Lung (tissue), 11 donors: ENCODE measurements at regions not wholly inside any gene's neighbourhood (a gene's known extent, or its start where the extent isn't known, plus 50 kb on each side); places are given as distances from the start of the nearest gene placed in this dataset.

Source experiments
- ATAC-seq: fragments of 200-7000 bp; cut with Tn5 transposase; one replicate; pipeline ENCODE4 v1.9.1; 2020; ENCODE audit warnings: moderate number of reproducible peaks; ENCODE audit not compliant: insufficient read depth, low FRiP score
- DNase-seq, 3 donors: peaks; one replicate each; pipeline ENCODE4 v3.0.0-alpha.2; 2013 to 2017
- H3K27ac ChIP-seq, 2 donors: one replicate each; pipeline ENCODE4 v1.5.1; 2013; ENCODE audit warnings: mild to moderate bottlenecking in 2 of 2, moderate library complexity in 2 of 2, control low read depth in 1 of 2, inconsistent platforms in 1 of 2, low read depth in 1 of 2, low read length in 1 of 2
- H3K27me3 ChIP-seq, 3 donors: one replicate each; pipeline ENCODE4 v1.5.1; 2013; ENCODE audit warnings: low read length in 2 of 3; ENCODE audit not compliant: control insufficient read depth in 3 of 3, insufficient read depth in 3 of 3
- H3K36me3 ChIP-seq, 4 donors: one replicate each; pipeline ENCODE4 v1.5.1; 2013; ENCODE audit warnings: low read length in 4 of 4, mild to moderate bottlenecking in 1 of 4, moderate library complexity in 1 of 4; ENCODE audit not compliant: control insufficient read depth in 4 of 4, insufficient read depth in 4 of 4
- H3K4me1 ChIP-seq, 5 donors: one replicate each; pipeline ENCODE4 v1.5.1; 2013; ENCODE audit warnings: low read length in 5 of 5, mild to moderate bottlenecking in 2 of 5, moderate library complexity in 1 of 5; ENCODE audit not compliant: control insufficient read depth in 5 of 5, insufficient read depth in 5 of 5
- H3K4me3 ChIP-seq: one replicate; pipeline ENCODE4 v1.5.1; 2013; ENCODE audit warnings: mild to moderate bottlenecking, control low read depth, moderate library complexity
- H3K9ac ChIP-seq, 2 donors: one replicate each; pipeline ENCODE4 v1.5.1; 2013; ENCODE audit warnings: low read length in 2 of 2, control low read depth in 1 of 2; ENCODE audit not compliant: insufficient read depth in 1 of 2
- H3K9me3 ChIP-seq, 4 donors: one replicate each; pipeline ENCODE4 v1.5.1; 2013; ENCODE audit warnings: low read length in 3 of 4, mild to moderate bottlenecking in 1 of 4, moderate library complexity in 1 of 4; ENCODE audit not compliant: control insufficient read depth in 4 of 4, insufficient read depth in 3 of 4
- WGBS, 2 donors: extraction: QIAGEN DNeasy Blood & Tissue Kit; methylation state at CpG; one replicate each; pipeline ENCODE4 v1.1.7; 2013; 5-methylcytosine and 5-hydroxymethylcytosine counted together
- TF ChIP-seq, protein P1 (sequence below): IDR thresholded peaks from 2 replicates; pipeline ENCODE4 v1.5.1; 2012; ENCODE audit warnings: mild to moderate bottlenecking; ENCODE audit errors: control extremely low read depth, extremely low read depth
- donor health status: control.
- donor health status: control.
- donor health status: Bipolar disorder and iron deficiency.
- donor health status: healthy.
- donor health status: DM: yes; HTN: yes; CAD: no.

DNA sequence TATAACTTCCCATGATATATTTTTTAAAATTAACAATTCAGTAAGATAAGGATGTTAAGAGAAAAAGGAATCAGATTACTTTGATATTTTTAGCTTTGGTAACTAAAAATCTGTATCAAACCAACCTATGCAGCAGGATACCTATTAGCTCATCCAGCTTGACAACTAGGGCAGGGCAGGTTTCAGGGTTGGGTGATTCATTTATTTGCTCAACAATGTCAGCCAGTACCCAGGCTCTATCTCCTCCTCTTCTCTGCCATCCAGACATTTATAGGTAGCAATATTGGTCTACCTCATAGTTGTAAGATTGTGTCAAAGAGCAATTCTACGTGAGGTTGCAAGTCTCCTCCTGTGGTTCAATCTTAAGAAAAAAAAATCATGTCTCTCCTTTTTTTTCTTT lies 421.9 kb downstream of the ANKRD50 start:
- ATAC-seq (no peak), DNase-seq (no peak)
- no peaks in the 10 kb centered on the region for H3K36me3 ChIP-seq
- no peaks in the 10 kb centered on the region for H3K27me3 ChIP-seq
- no peak overlapping the region for H3K4me3 ChIP-seq
- H3K9me3 ChIP-seq, result no peaks in the 10 kb centered on the region
- WGBS, 2 donors, result 93 to 96% methylated on average over 1 of the region's 1 CpG
- H3K9ac ChIP-seq, result no peak overlapping the region
- H3K4me1 ChIP-seq, result no peaks in the 10 kb centered on the region
- H3K27ac ChIP-seq, result no peak overlapping the region
- TF ChIP-seq, protein P1, sequence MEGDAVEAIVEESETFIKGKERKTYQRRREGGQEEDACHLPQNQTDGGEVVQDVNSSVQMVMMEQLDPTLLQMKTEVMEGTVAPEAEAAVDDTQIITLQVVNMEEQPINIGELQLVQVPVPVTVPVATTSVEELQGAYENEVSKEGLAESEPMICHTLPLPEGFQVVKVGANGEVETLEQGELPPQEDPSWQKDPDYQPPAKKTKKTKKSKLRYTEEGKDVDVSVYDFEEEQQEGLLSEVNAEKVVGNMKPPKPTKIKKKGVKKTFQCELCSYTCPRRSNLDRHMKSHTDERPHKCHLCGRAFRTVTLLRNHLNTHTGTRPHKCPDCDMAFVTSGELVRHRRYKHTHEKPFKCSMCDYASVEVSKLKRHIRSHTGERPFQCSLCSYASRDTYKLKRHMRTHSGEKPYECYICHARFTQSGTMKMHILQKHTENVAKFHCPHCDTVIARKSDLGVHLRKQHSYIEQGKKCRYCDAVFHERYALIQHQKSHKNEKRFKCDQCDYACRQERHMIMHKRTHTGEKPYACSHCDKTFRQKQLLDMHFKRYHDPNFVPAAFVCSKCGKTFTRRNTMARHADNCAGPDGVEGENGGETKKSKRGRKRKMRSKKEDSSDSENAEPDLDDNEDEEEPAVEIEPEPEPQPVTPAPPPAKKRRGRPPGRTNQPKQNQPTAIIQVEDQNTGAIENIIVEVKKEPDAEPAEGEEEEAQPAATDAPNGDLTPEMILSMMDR, result no peak

DNA sequence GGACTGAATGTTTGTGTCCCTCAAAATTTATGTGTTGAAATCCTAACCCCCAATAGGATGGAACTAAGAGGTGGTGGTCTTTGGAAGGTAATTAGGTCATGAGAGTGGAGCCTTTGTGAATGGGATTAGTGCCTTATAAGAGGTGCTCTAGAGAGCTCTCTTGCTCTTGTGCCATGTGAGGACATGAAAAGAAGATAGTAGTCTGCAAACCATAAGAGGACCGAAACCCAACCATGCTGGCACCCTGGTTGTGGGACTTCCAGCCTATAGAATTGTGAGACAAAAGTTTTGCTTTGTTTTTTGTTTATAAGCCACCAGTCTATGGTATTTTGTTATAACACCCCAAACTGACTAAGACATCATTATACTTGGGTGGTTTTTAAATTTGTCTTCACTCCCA lies 417.1 kb downstream of the ANKRD50 start:
- Histone ChIP-seq H3K9ac (no peak overlapping the region), H3K27ac (no peak overlapping the region), H3K4me1 (no peaks in the 10 kb centered on the region), H3K36me3 (no peaks in the 10 kb centered on the region), H3K27me3 (no peaks in the 10 kb centered on the region), H3K9me3 (no peaks in the 10 kb centered on the region), H3K4me3 (no peak overlapping the region)
- no peak for ATAC-seq
- 91 to 97% methylated on average over 1 of the region's 1 CpG for WGBS, 2 donors
- DNase-seq, result no peak
- TF ChIP-seq, protein P1, result no peak

DNA sequence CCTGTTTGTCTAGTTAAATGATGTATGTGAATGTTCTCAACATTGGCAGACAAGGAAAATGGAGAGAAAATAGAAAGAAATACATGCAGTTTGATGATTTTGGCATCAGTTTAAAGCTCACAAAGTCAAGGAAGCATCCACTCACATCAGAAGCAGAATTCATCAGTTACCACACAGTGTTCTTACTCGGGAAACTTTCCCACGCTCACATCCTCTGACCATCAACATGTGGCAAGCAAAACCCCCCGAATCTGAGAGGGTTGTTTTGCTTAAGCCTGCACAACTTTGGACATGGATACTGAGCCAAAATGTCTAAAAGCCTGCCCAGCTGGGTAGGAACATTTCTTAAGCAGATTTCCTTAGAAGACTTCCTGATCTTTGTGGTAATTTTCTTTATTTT lies 407.6 kb downstream of the ANKRD50 start:
- Histone ChIP-seq H3K27ac (no peak overlapping the region), H3K27me3 (no peaks in the 10 kb centered on the region), H3K9me3 (no peaks in the 10 kb centered on the region), H3K9ac (no peak overlapping the region), H3K4me1 (no peaks in the 10 kb centered on the region), H3K36me3 (no peaks in the 10 kb centered on the region), H3K4me3 (no peak overlapping the region)
- WGBS, 2 donors, result 25 to 36% methylated on average over 3 of the region's 3 CpGs
- DNase-seq, result no peak
- ATAC-seq, result no peak
- TF ChIP-seq, protein P1, result no peak

DNA sequence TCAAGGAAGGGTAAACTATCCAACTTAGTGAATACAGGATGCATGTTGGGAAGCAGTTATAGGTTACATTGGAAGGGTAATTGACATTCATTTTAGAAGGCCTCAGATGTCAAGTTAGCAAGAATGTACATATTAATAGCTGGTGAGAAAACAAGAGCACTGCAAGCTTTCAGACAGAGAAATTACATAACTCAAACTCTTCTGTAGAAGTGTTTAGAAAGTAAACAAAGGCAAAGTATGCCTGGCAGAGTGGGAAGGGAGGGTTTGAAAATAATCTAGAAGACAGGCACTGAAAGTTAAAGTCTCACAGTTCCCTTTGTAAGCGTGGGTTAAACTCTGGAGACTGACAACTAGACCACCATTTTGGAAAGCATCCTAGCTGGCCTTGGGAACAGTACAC lies 406.2 kb downstream of the ANKRD50 start:
- no peak overlapping the region for H3K27ac ChIP-seq

More for the DNA sequence above, 406.2 kb downstream of the ANKRD50 start:
- no peak overlapping the region for H3K4me3 ChIP-seq
- WGBS, 2 donors, result 67 to 82% methylated on average over 1 of the region's 1 CpG
- ATAC-seq (peak; percentile 47), DNase-seq (no peak)
- H3K4me1 ChIP-seq, result no peaks in the 10 kb centered on the region
- no peaks in the 10 kb centered on the region for H3K9me3 ChIP-seq
- H3K9ac ChIP-seq, result no peak overlapping the region
- no peaks in the 10 kb centered on the region for H3K27me3 ChIP-seq
- TF ChIP-seq, protein P1, result no peak
- no peaks in the 10 kb centered on the region for H3K36me3 ChIP-seq
